ENCODE measurements at regions not wholly inside any gene's neighbourhood (a gene's known extent, or its start where the extent isn't known, plus 50 kb on each side); places are given as distances from the start of the nearest gene placed in this dataset.

DNA sequence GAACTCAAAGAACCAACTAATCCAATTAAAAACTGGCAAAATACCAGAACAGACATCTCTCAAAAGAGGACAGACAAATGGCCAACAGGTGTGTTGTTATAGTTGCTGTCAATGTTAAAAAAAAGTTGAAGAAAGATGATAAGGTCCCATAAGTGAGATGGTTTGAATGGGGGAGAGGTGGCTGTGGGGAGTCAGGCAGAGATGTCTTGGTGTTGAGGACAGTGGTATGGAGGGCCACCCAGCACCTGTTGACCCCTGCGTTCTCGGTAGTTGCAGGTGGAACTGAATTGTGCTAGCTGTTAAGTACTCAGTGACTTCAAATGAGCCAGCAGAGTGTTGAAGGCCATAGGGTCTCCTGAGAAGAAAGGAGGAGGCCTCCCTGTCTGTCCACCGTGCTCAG lies 55.9 kb upstream of the PITX1 start:
- TF ChIP-seq CTCF (IDR thresholded peaks at IDR 0.05; ENCODE audit: insufficient read depth, low read length, poor library complexity, severe bottlenecking) = no peak
- TF ChIP-seq EZH2phosphoT487 (conservative IDR thresholded peaks at IDR 0.05; ENCODE audit: low read length) = no peak
- no peaks in the 10 kb centered on the region for H3K36me3 ChIP-seq (ENCODE audit: low read length)

GRCh38 chr5:135088911-135089310 lies 54.9 kb upstream of the PITX1 start:
- no peak overlapping the region for H3K4me2 ChIP-seq (ENCODE audit: low read depth, low read length, poor library complexity, severe bottlenecking)
- TF ChIP-seq CTCF (IDR thresholded peaks at IDR 0.05; ENCODE audit: insufficient read depth, low read length, poor library complexity, severe bottlenecking) (no peak), EZH2phosphoT487 (conservative IDR thresholded peaks at IDR 0.05; ENCODE audit: low read length) (no peak)
- no peaks in the 10 kb centered on the region for H3F3A ChIP-seq (ENCODE audit: insufficient read depth)
- H3K9me3 ChIP-seq (ENCODE audit: insufficient read depth, low read length) = no peaks in the 10 kb centered on the region
- no peak overlapping the region for H2AFZ ChIP-seq (ENCODE audit: low read depth, low read length, severe bottlenecking)
- no peaks in the 10 kb centered on the region for H3K9me2 ChIP-seq (replicated peaks; ENCODE audit: insufficient read depth, low read length)
- no peaks in the 10 kb centered on the region for H3K79me2 ChIP-seq (ENCODE audit: insufficient read depth, low read length)
- H3K9ac ChIP-seq (ENCODE audit: low read length) = no peak overlapping the region
- no peak overlapping the region for H3K27ac ChIP-seq (ENCODE audit: low read depth, low read length)
- no peaks in the 10 kb centered on the region for H3K27me3 ChIP-seq (ENCODE audit: low read length)
- no peak overlapping the region for H3K4me3 ChIP-seq (ENCODE audit: insufficient read depth, low read length, poor library complexity, severe bottlenecking)
- H4K20me1 ChIP-seq (ENCODE audit: low read depth, low read length) = no peaks in the 10 kb centered on the region
- H3K36me3 ChIP-seq (ENCODE audit: low read length) = no peaks in the 10 kb centered on the region

More for the DNA sequence above, 55.9 kb upstream of the PITX1 start:
- Histone ChIP-seq H4K20me1 (ENCODE audit: low read depth, low read length) (no peaks in the 10 kb centered on the region), H3K27me3 (ENCODE audit: low read length) (no peaks in the 10 kb centered on the region), H3K9ac (ENCODE audit: low read length) (no peak overlapping the region), H3K4me3 (ENCODE audit: insufficient read depth, low read length, poor library complexity, severe bottlenecking) (no peak overlapping the region), H3K9me2 (replicated peaks; ENCODE audit: insufficient read depth, low read length) (no peaks in the 10 kb centered on the region), H3F3A (ENCODE audit: insufficient read depth) (no peaks in the 10 kb centered on the region), H3K79me2 (ENCODE audit: insufficient read depth, low read length) (no peaks in the 10 kb centered on the region), H3K9me3 (ENCODE audit: insufficient read depth, low read length) (no peaks in the 10 kb centered on the region), H3K4me2 (ENCODE audit: low read depth, low read length, poor library complexity, severe bottlenecking) (no peak overlapping the region), H2AFZ (ENCODE audit: low read depth, low read length, severe bottlenecking) (no peak overlapping the region), H3K27ac (ENCODE audit: low read depth, low read length) (no peak overlapping the region)

DNA sequence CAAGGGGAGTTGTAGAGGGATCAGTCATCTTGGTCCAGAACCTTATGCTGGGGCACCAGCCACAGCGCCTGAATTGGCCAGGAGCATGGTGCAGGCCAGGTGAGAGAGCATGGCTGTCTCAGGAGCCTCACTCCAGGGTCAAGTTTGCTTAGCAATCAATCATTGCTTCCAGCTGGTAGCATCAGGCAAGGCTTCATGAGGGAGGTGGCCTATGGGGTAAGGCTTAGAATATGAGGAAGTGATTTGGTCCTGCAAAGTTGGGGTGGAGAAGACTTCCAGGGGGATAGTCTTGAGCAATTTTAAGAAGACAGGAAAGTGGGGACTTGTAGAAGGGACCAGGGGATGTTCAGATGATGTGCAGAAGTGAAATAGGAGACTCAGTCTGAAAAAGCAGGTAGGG lies 53.9 kb upstream of the PITX1 start:
- Histone ChIP-seq H3K79me2 (ENCODE audit: insufficient read depth, low read length) (no peaks in the 10 kb centered on the region), H3K36me3 (ENCODE audit: low read length) (no peaks in the 10 kb centered on the region), H3K9ac (ENCODE audit: low read length) (no peak overlapping the region), H2AFZ (ENCODE audit: low read depth, low read length, severe bottlenecking) (no peak overlapping the region), H3K9me2 (replicated peaks; ENCODE audit: insufficient read depth, low read length) (no peaks in the 10 kb centered on the region), H4K20me1 (ENCODE audit: low read depth, low read length) (no peaks in the 10 kb centered on the region), H3K9me3 (ENCODE audit: insufficient read depth, low read length) (no peaks in the 10 kb centered on the region), H3K27me3 (ENCODE audit: low read length) (no peaks in the 10 kb centered on the region), H3K27ac (ENCODE audit: low read depth, low read length) (no peak overlapping the region), H3K4me3 (ENCODE audit: insufficient read depth, low read length, poor library complexity, severe bottlenecking) (no peak overlapping the region), H3F3A (ENCODE audit: insufficient read depth) (no peaks in the 10 kb centered on the region), H3K4me2 (ENCODE audit: low read depth, low read length, poor library complexity, severe bottlenecking) (no peak overlapping the region)
- TF ChIP-seq CTCF (IDR thresholded peaks at IDR 0.05; ENCODE audit: insufficient read depth, low read length, poor library complexity, severe bottlenecking) (no peak), EZH2phosphoT487 (conservative IDR thresholded peaks at IDR 0.05; ENCODE audit: low read length) (no peak)

Data from SU-DHL-6 (cell line).